ENCODE measurements at regions not wholly inside any gene's neighbourhood (a gene's known extent, or its start where the extent isn't known, plus 50 kb on each side); places are given as distances from the start of the nearest gene placed in this dataset.

DNA sequence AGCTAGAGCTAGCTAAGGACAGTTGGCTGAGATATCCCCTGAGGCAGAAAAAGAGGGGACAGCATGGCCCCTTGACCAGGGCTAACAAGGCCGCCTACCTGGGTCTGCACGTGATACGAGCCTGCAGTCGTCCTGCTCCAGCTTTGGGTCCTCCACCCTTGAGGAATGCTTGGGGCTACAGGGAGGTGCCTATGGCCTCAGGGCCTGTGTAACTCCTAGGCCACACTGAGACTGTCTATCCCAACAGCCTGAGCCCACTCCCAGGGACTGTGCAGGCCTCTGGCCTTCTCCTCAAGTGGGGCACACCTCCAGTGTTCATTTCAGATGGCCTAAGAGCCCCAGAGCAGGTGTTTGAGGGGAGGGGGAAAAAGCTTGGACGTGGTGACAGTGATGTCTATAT is 136.7 kb upstream of the SATB2 start:
- TF ChIP-seq POLR2A (IDR thresholded peaks at IDR 0.05), result no peak
- TF ChIP-seq, protein P1, sequence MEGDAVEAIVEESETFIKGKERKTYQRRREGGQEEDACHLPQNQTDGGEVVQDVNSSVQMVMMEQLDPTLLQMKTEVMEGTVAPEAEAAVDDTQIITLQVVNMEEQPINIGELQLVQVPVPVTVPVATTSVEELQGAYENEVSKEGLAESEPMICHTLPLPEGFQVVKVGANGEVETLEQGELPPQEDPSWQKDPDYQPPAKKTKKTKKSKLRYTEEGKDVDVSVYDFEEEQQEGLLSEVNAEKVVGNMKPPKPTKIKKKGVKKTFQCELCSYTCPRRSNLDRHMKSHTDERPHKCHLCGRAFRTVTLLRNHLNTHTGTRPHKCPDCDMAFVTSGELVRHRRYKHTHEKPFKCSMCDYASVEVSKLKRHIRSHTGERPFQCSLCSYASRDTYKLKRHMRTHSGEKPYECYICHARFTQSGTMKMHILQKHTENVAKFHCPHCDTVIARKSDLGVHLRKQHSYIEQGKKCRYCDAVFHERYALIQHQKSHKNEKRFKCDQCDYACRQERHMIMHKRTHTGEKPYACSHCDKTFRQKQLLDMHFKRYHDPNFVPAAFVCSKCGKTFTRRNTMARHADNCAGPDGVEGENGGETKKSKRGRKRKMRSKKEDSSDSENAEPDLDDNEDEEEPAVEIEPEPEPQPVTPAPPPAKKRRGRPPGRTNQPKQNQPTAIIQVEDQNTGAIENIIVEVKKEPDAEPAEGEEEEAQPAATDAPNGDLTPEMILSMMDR (IDR thresholded peaks at IDR 0.05), result no peak
